Brain pericyte (primary cell): ENCODE measurements at regions not wholly inside any gene's neighbourhood (a gene's known extent, or its start where the extent isn't known, plus 50 kb on each side); places are given as distances from the start of the nearest gene placed in this dataset.
A peak's percentile ranks its signal among the peaks of the same experiment; 100 is the strongest.
"Not testable (repeated sequence)": the region's sequence is repeated elsewhere in the genome, so short reads cannot be mapped to it uniquely, and the experiment has no call there.

Source experiments
- DNase-seq: peaks from one replicate; pipeline ENCODE4 v3.0.0-alpha.2; 2012; ENCODE audit warnings: low read depth, low spot score

DNA sequence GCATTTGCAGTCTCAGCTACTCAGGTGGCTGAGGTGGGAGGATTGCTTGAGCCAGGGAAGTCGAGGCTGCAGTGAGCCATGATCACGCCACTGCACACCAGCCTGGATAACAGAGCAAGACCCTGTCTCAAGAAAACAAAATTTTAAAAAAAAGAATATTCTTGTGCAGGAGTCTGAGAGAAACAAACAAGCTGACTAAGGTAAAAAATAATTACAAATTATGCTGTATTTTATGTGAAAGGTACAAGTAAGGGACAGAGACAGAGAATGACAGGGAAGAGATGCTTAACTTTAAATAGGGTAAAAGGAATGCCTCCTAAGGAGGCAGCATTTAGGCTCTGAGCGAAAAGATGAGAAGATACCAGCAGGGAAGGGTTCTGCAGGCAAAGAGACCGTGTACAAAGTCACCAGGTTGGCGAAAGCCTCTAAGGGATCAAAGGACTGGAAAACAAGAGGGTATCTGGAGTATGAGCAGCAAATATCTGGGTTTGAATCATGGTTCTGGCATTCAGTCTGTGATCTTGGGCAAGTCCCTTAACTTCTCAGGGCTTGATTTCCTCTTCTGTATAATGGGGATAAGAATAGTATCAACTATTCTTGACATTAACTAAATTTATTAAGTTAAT, 106.2 kb upstream of the RHOBTB1 start:
- DNase-seq = no peak

DNA sequence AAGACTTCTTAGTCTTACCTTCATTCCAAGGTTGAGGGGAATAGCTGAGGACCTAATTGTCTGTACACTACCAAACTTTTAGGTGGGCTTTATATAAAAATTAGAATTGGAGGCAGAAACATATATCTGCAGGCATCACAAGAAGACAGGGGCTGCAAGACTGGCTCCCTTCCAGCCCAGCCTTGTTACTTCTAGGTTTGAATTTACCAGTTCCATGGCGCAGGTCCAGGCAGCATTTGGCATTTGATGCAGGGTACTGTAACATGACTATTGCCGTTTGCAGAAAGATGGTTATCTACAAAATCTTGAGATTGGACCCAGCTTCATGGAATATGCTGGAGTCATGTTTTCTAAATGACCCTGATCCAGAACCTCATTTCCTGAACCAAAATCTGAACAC, 105.4 kb upstream of the RHOBTB1 start:
- DNase-seq = no peak

DNA sequence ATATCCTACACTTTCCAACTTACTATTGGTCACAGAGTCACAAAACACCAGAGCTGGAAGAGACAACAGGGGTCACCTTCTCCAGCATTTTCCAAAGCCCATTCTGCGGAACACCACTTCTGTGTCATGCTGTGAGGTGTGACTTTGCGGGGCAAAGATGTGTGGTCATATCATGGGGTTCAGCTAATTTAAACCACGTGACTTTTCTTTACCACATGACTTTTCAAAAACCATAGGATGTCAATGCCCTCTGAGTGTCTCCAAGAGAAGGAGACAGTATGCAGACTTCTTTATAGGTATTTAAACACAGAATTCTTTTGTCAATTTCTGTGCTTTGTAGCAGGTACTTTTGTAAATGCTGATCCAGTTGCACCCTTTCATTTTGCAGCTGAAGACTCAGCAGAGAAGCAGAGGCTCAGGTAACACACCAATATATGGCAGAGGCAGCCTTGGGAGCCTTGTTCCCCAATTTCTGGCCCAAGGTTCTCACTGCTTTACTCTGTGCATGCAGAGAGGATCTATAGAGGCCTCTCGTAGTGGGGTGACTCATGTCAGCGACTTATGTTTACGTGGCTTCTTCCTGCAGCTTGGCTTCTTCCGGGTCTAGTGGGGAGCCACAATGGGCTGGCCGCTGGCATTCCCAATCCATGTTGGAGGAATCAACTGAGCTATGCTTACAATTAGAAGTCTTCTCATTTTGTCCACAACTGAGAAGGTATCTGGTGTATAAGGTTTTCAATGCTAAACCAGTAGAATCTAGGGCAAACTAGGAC, 104.0 kb upstream of the RHOBTB1 start:
- no peak for DNase-seq

DNA sequence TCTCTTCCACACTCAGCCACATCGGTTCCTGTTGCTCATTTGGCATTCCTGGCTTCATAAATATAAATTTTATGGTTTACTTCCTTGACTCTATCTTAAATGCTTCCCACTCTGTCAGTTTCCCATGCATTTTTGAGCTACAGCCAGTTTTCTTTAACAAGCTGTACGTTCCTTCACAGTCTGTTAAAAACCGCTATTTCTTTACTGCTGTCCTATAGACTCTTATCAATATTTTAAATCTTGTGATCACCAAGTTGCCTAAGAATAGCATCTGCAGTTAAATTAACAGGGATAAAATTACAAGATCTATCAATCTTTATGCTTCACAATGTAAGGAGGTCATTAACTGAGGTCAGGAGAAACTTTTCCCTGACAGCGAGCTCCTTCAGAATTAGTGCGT, 103.1 kb upstream of the RHOBTB1 start:
- no peak for DNase-seq

DNA sequence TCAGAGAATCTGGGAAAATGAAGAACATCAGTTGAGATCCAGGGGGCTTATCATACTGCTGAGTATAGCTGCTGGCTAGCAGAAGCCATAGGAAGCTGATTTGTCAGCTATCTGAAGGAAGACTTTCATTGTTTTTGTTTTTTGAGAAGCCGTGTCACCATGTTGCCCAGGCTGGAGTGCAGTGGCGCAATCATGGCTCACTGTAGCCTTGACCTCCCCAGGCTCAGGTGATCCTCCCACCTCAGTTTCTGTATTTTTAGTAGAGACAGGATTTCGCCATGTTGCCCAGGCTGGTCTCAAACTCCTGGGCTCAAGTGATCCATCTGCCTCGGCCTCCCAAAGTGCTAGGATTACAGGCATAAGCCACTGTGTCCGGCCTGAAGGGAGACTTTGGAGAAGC, 101.5 kb upstream of the RHOBTB1 start:
- DNase-seq = not testable (repeated sequence)

DNA sequence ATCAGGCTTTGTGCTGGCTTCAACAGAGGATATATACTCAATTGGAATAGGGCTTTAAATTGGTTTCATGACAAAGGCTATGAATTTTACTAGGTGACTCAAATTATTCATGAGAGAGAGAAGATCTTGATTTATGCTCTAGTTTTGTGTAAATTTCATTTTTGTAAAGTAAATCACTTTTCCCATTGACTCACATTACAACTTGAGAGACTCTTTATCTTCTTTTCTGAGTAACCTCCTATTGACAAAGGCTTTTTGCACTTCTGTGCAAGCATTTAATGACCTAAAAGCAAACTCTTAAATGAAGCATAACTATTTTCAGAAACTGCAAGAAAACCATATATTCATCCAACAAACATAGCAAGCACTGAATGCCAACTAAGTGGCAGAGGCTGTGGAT, 98.5 kb upstream of the RHOBTB1 start:
- DNase-seq = no peak

DNA sequence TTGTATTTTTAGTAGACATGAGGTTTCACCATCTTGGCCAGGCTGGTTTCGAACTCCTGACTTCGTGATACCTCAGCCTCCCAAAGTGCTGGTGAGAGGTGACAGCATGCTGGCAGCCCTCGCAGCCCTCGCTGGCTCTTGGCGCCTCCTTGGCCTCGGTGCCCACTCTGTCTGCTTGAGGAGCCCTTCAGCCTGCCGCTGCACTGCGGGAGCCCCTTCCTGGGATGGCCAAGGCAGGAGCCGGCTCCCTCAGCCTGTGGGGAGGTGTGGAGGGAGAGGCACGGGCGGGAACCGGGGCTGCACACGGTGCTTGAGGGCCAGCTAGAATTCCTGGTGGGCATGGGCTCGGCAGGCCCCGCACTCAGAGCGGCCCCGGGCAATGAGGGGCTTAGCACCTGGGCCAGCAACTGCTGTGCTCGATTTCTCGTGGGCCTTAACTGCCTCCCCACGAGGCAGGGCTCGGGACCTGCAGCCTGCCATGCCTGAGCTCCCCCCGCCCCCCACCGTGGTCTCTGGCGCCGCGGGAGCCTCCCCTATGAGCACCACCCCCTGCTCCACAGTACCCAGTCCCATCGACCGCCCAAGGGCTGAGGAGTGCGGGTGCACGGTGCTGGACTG, 96.5 kb upstream of the RHOBTB1 start:
- no peak for DNase-seq

DNA sequence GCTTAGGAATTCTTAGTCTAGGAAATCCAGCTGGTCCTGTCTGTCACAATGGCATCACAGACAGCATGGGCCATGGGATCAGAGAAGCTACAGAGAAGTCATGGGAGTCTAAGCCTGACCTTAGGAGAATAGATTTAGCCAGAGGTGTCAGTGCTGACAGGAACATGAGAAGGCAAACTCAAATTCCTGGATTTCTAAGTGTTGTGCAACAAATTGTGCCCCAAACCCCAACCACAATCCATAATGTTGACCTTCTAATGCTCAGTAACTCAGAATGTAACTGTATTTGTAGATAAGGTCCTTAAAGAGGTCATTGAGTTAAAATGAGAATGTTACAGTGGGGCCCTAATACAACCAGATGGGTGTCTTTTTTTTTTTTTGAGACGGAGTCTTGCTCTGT, 95.9 kb upstream of the RHOBTB1 start:
- no peak for DNase-seq

DNA sequence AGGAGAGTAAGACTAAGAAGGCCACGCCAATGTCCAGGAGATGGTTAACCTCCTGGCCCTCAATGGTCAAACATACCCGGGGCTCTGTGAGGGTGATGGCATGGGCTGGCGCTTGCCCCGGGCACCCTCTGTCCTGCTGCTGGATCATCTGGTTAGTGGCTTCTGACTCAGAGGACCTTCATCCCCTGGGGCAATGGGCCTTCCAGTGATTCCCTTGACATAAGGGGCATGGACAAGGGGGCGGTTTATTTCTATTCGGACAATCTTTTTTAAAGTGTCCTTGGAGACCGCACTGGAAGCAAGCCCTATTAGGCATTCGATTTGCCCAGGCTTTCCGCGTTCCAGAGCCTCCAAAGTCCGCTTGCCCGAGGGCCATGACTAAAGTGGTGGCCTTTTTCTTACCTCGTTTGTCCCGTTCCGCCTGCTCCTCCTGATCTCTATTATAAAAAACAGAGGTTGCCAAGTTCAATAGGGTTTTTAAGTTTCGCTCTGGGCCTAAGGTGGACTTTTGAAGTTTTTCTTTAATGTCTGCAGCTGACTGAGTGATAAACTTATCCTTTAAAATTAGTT, 93.4 kb upstream of the RHOBTB1 start:
- not testable (repeated sequence) for DNase-seq

DNA sequence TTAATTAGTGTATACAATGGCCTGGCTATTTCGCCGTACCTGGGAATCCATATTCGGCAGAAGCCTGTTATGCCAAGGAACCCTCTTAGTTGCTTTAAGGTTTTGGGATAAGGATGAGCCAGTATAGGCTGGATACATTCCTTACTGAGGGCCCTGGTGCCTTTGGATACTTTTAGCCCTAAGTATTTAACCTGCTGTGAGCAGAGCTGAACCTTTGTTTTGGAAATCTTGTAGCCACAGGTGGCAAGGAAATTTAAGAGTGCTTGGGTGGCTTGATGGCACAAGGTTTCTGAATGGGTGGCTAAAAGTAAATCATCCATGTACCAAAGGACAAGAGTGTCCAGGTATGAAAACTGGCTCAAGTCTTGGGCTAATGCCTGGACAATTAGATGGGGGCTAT, 92.2 kb upstream of the RHOBTB1 start:
- not testable (repeated sequence) for DNase-seq

DNA sequence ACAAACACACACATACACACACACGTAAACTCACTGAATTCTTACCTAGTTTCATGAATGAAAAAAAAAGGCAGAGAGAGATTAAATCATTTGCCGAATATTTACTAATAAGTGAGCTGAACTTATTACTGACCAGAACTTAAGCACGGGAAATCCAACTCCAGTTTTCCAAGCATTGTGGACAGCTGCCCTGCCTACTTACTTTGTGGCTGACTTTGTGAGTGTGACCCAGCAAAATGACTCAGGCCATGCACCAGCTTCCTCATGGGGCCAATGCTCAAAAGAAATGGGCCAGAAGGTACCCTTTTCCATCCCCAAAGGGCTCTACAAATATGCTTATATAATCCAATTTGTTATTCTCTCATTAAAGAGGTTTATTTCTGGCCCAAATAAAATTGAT, 87.4 kb upstream of the RHOBTB1 start:
- no peak for DNase-seq

DNA sequence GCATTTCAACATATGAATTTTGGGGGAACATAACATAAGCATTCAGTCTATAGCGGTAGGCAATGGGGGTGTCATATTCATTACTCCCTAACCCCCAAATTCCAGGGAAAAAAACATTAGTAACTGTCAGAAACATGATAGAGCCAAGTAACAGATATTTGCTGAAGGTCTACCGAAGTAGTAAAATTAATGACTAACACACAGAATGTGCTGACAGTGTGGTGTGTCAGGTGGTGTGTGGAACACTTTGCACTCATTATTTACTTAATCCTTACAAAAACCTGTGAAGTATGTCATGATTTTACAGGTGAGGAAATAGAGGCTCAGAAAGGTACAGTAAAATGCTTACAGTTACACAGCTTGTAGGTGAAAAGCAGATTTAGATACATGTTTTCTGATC, 85.4 kb upstream of the RHOBTB1 start:
- no peak for DNase-seq

DNA sequence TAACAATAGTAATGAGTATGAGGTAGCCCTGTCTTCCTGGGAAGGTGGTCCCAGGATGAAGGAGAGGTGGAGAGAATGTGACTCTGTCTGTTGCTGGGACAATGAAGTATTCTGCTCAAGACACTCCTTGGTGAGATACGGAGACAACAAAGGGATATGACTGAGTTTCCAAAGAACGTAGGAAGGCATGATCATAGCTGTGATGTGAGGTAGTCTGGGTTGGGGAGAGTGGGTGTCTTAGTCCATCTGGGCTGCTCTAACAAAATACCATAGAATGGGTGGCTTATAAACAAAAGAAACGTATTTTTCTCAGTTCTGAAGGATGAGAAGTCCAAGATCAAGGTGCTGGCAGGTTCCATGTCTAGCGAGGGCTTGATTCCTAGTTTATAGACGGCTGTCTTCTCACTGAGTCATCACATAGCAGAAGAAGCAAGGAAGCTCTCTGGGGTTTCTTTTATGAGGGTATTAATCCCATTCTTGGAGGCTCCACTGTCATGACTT, 84.9 kb upstream of the RHOBTB1 start:
- DNase-seq = no peak

DNA sequence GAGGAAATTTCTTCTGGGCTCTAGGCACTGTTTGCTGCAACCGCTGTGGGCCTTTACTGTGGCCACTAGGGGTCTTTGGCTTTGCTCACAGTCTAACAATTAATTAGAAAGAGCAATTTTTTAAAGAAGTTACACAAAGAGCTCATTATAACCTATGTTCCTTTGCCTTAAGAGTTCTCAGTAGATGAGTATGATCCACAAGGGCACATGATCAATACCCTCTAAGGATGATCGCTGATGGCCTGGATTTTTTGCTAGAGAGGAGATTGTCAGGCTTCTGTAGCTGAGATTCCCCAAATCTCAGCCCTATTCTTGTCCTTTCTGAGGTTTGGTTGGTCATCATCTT, 80.8 kb upstream of the RHOBTB1 start:
- no peak for DNase-seq

DNA sequence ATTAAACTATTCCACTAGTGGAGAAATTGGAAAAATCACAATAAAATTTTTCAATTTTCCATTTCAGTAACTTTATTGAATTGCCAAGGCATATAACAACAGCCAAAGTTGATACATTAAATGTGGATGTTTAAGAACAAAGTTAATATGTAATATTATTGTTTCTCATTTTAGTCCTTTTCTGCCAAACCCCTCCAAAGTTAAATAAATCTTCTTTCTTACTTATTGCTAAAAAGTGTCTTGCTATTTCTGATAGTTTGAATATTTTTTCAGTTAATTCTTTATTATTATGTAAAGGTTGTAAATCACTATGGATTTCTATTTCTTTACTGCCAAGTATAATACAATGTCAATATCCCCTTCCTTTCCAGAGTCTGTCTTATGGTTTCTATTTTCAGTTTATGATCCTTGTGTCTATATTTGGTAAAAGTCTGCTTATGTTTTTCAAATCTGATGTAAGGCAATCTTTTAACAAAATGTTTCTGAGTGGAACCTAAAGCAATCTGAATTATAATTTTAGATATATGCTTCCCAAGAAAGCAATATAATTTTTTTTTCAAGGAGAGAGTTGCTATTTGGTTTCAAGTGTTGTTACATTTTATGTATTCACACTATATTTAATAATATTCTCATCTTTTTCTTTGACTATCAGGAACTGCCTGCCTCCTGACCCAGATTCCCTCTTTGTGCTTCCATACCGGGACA, 80.3 kb upstream of the RHOBTB1 start:
- no peak for DNase-seq

DNA sequence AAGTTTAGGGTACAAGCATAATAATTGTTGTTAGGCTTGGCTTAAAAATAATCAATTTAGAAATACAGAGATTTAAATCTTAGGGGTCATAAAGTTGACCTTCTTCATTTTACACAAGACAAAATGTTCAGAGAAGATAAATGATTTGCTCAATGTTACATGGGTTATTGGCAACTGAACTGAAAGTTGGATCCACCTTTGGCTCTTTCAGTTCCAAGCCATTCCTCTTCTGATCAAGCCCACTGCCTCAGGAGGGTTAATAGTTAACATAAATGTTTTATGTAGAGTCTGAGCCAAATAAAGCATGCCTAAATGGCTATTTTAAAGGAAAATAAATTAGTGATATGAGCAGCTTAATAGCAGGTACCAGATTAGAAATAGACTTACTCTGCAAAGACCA, 79.1 kb upstream of the RHOBTB1 start:
- DNase-seq = no peak

DNA sequence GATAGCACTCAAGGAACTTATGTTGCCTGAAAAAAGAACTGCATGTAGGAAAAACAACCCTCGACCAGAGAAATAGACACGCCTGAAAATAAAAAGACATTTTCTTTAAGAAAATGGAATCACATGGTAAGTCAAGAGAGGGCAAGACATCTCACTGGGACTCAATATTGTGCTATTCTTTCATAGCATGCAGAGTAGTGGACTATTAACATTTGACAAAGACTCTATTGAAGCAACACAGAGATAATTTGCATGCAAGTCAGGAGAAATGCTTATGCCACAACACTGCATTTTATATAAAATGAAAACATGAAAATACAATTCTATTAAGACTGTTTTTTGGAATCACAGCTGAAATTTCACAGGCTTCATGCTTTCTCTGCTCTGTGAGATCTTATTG, 77.9 kb upstream of the RHOBTB1 start:
- DNase-seq = no peak

DNA sequence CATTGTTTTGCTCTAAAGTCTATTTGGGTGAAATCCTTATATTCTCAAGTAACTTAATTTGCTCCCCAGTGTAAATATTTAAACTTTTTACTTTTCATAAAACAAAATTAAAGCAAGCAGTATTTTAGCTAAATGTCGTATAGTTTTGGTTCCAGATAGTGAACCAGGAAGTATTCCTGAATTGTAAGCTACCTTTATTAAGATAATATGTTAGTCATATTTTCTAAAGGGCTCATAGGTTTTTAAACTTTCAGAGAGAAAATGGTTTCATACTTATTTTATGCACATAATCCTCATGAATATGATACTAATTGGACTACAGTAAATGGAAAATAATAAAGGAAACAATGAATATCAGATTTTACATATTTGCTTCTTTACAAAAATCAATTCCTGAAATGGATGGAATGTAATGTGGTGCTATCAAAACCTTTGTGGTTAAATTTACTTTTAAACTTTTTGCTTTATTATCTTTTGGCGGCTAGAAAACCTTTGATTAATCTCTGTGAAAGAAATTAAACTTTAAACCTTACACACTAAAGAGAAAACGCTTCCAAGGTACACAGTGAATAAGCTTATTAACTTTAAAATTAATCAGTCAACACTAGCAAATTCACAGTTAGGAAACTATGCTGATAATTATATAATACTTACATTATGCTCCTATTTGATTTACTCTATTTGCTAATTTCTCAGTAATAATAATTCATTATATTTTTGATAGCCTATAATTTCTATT, 76.6 kb upstream of the RHOBTB1 start:
- no peak for DNase-seq

DNA sequence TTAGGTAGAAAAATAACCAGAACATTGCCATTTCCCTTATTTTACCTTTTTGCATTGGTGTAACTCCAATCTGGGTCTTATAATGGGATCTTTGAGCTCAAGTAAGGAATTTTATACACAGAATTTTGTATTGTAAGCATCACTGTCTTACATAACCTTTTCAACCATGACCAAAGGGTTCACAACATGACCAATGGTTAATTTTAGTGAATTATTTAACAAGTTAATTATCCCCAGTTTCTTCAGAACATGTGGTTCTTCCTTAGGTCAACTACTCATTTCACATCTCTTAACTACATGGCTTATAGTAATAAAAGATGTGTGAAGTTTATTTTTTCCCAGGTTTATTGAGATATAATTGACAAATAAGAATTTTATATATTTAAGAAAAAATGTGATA, 74.2 kb upstream of the RHOBTB1 start:
- DNase-seq = no peak

DNA sequence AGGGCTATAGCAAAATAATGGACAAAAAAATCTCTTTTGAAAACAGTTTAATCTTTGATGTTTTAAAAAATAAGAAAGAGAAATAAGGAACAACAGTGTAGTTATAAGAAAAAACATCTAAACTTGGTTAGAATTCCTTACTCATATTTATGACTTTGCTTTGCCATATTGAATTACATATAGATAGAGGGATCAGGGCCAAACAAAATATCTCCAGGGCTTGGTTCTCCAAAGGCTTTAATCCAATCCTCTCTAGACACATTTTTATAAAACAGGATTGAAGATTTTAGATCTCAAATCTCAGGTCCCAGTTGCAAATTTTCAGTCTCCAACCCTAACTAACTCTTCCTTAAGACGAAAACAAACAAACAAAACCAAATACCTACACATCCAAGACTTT, 72.6 kb upstream of the RHOBTB1 start:
- peak; percentile 4 for DNase-seq

DNA sequence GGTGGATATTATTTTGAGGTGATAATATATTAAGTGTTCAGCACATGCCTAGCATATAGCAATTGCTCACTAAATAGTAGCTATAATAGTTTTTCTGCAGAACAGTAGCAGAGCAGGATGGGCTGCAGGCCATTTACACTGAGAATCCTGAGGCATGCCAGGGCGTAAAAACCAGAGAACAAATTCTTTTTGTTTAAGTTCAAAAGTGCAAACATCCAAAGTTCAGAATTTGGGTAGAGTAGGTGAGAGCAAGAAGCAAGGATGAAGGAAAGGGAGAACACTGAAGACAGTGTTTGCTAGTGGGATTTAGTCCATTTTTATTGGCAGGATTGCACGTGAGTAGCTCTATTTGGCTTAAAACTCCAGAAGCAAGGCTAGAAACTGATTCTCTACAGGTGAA, 72.0 kb upstream of the RHOBTB1 start:
- no peak for DNase-seq
